ENCODE measurements at regions not wholly inside any gene's neighbourhood (a gene's known extent, or its start where the extent isn't known, plus 50 kb on each side); places are given as distances from the start of the nearest gene placed in this dataset.

GRCh38 chr9:118423021-118423420, 718.8 kb downstream of the TLR4 start:
- no peak for DNase-seq

GRCh38 chr9:118423721-118424120, 719.5 kb downstream of the TLR4 start:
- no peak for DNase-seq

GRCh38 chr9:118426772-118427171, 722.6 kb downstream of the TLR4 start:
- no peak for DNase-seq

- DNase-seq, result no peak
Observed at GRCh38 chr9:118438810-118439209, 734.6 kb downstream of the TLR4 start.

- no peak for DNase-seq
Observed at GRCh38 chr9:118439441-118439840, 735.2 kb downstream of the TLR4 start.

GRCh38 chr9:118444403-118444802, 740.2 kb downstream of the TLR4 start:
- DNase-seq, result no peak

GRCh38 chr9:118446943-118447639, 742.9 kb downstream of the TLR4 start:
- no peak for DNase-seq

GRCh38 chr9:118449554-118449953, 745.4 kb downstream of the TLR4 start:
- DNase-seq, result no peak

- no peak for DNase-seq
Observed at GRCh38 chr9:118455259-118455658, 751.1 kb downstream of the TLR4 start.

GRCh38 chr9:118455788-118456187, 751.6 kb downstream of the TLR4 start:
- DNase-seq, result no peak

- no peak for DNase-seq
Observed at GRCh38 chr9:118457171-118458000, 753.2 kb downstream of the TLR4 start.

- no peak for DNase-seq
Observed at GRCh38 chr9:118459913-118460312, 755.7 kb downstream of the TLR4 start.

GRCh38 chr9:118463419-118463818, 759.2 kb downstream of the TLR4 start:
- no peak for DNase-seq

GRCh38 chr9:118473521-118473920, 769.3 kb downstream of the TLR4 start:
- no peak for DNase-seq

- no peak for DNase-seq
Observed at GRCh38 chr9:118478752-118479151, 774.5 kb downstream of the TLR4 start.

- no peak for DNase-seq
Observed at GRCh38 chr9:118482306-118482705, 778.1 kb downstream of the TLR4 start.

GRCh38 chr9:118483677-118484076, 779.5 kb downstream of the TLR4 start:
- DNase-seq, result no peak

GRCh38 chr9:118503236-118503635, 799.0 kb downstream of the TLR4 start:
- no peak for DNase-seq

GRCh38 chr9:118510711-118511110, 806.5 kb downstream of the TLR4 start:
- no peak for DNase-seq

GRCh38 chr9:118515947-118516346, 811.7 kb downstream of the TLR4 start:
- DNase-seq, result no peak

GRCh38 chr9:118521261-118521660, 817.1 kb downstream of the TLR4 start:
- no peak for DNase-seq

GRCh38 chr9:118522093-118523028, 818.2 kb downstream of the TLR4 start:
- DNase-seq, result no peak

- no peak for DNase-seq
Observed at GRCh38 chr9:118527261-118527660, 823.1 kb downstream of the TLR4 start.
